Fibroblast of skin of abdomen (primary cell): ENCODE measurements at regions not wholly inside any gene's neighbourhood (a gene's known extent, or its start where the extent isn't known, plus 50 kb on each side); places are given as distances from the start of the nearest gene placed in this dataset.

Experiments used
- DNase-seq: peaks from one replicate; pipeline ENCODE4 v3.0.0-alpha.2; 2013

- DNase-seq = no peak
Observed at GRCh38 chrX:69554321-69554947, 50.3 kb downstream of the NALF2 start.

GRCh38 chrX:69555481-69556041 is 51.4 kb downstream of the NALF2 start:
- DNase-seq = no peak

GRCh38 chrX:69556060-69557011 is 52.2 kb downstream of the NALF2 start:
- peak; percentile 44 for DNase-seq

- DNase-seq = no peak
Observed at GRCh38 chrX:69562904-69563578, 52.9 kb upstream of the EDA start.

GRCh38 chrX:69564665-69565064 is 51.2 kb upstream of the EDA start:
- no peak for DNase-seq

GRCh38 chrX:69565247-69565815 is 50.6 kb upstream of the EDA start:
- no peak for DNase-seq
